T-cell (primary cell): ENCODE measurements at regions not wholly inside any gene's neighbourhood (a gene's known extent, or its start where the extent isn't known, plus 50 kb on each side); places are given as distances from the start of the nearest gene placed in this dataset.
"Not testable (repeated sequence)": the region's sequence is repeated elsewhere in the genome, so short reads cannot be mapped to it uniquely, and the experiment has no call there.

ENCODE experiments used
- ATAC-seq, 4 experiments: fragments of 200-7000 bp in 3 of 4; fragments of 150-1000 bp in 1 of 4; cut with Tn5 transposase; replicated peaks in 1 of 4; 1 replicate in 3 of 4; 2 replicates in 1 of 4; pipeline ENCODE4 v1.10.0; 2021; ENCODE audit warnings: moderate library complexity in 3 of 4, mild to moderate bottlenecking in 2 of 4, moderate number of reproducible peaks in 1 of 4
- CTCF ChIA-PET, 2 donors: fragments of 300-600 bp; sonication (Branson Sonifier 250); formaldehyde crosslinking; loops; one replicate each; lab custom pipeline; 2022; ENCODE audit warnings: antibody characterized with exemption in 2 of 2; lab: Charles Lee
- POLR2A ChIA-PET, 2 donors: fragments of 300-600 bp; sonication (Branson Sonifier 250); formaldehyde crosslinking; loops; one replicate each; lab custom pipeline; 2022; ENCODE audit warnings: antibody characterized with exemption in 2 of 2; lab: Charles Lee
- DNase-seq, 35 experiments: peaks; one replicate each; pipeline versions ENCODE4 v3.0.0 to v3.0.0-alpha.2; 2013 to 2023
- H3K27ac ChIP-seq: one replicate; pipeline ENCODE4 v1.5.1; 2013; ENCODE audit warnings: low read length
- H3K27me3 ChIP-seq, 2 experiments: replicated peaks in 1 of 2; 1 replicate in 1 of 2; 2 replicates in 1 of 2; pipeline versions ENCODE4 v1.6.1 to v1.7.0; 2013; ENCODE audit warnings: low read length in 1 of 2, mixed read lengths in 1 of 2; ENCODE audit not compliant: control insufficient read depth in 2 of 2, insufficient read depth in 2 of 2; ENCODE audit errors: extremely low read depth in 1 of 2
- H3K36me3 ChIP-seq, 2 donors: 1 replicate in 1 of 2; 2 replicates in 1 of 2; pipeline versions ENCODE4 v1.6.1 to v1.7.0; 2013; ENCODE audit warnings: low read length in 1 of 2; ENCODE audit not compliant: control insufficient read depth in 2 of 2, insufficient read depth in 1 of 2; ENCODE audit errors: extremely low read depth in 1 of 2
- H3K4me1 ChIP-seq, 2 experiments: 1 replicate in 1 of 2; 2 replicates in 1 of 2; pipeline versions ENCODE4 v1.6.1 to v1.7.0; 2013; ENCODE audit warnings: low read length in 2 of 2, mixed read lengths in 1 of 2; ENCODE audit not compliant: insufficient read depth in 2 of 2, control insufficient read depth in 1 of 2; ENCODE audit errors: extremely low read depth in 1 of 2
- H3K4me3 ChIP-seq, 2 donors: 1 replicate in 1 of 2; 2 replicates in 1 of 2; pipeline versions ENCODE4 v1.5.1 to v1.7.0; 2013; ENCODE audit warnings: mild to moderate bottlenecking in 2 of 2, low read length in 1 of 2, moderate library complexity in 1 of 2; ENCODE audit not compliant: control insufficient read depth in 1 of 2; ENCODE audit errors: extremely low read depth in 1 of 2
- H3K9me3 ChIP-seq: 2 replicates; pipeline ENCODE4 v1.7.0; 2013
- H3K27ac Mint-ChIP-seq, 2 donors: one replicate each; pipeline ENCODE4 v1.8.0; 2020 to 2021; ENCODE audit warnings: mild to moderate bottlenecking in 2 of 2, mixed read lengths in 2 of 2
- H3K27me3 Mint-ChIP-seq, 2 donors: one replicate each; pipeline ENCODE4 v1.8.0; 2021 to 2022; ENCODE audit warnings: mixed read lengths in 2 of 2
- H3K36me3 Mint-ChIP-seq: one replicate; pipeline ENCODE4 v1.8.0; 2021; ENCODE audit warnings: mixed read lengths
- H3K4me1 Mint-ChIP-seq, 3 donors: one replicate each; pipeline ENCODE4 v1.8.0; 2020 to 2022; ENCODE audit warnings: mixed read lengths in 3 of 3, mild to moderate bottlenecking in 1 of 3
- H3K4me3 Mint-ChIP-seq, 3 donors: one replicate each; pipeline ENCODE4 v1.8.0; 2020 to 2022; ENCODE audit warnings: mild to moderate bottlenecking in 3 of 3, mixed read lengths in 3 of 3, moderate library complexity in 3 of 3
- H3K9me3 Mint-ChIP-seq, 3 donors: one replicate each; pipeline ENCODE4 v1.8.0; 2020 to 2022; ENCODE audit warnings: mixed read lengths in 3 of 3
- WGBS: methylation state at CpG from one replicate; pipeline ENCODE4 v1.1.5; 2013; ENCODE audit warnings: missing lambda C conversion rate; ENCODE audit not compliant: insufficient coverage; 5-methylcytosine and 5-hydroxymethylcytosine counted together

DNA sequence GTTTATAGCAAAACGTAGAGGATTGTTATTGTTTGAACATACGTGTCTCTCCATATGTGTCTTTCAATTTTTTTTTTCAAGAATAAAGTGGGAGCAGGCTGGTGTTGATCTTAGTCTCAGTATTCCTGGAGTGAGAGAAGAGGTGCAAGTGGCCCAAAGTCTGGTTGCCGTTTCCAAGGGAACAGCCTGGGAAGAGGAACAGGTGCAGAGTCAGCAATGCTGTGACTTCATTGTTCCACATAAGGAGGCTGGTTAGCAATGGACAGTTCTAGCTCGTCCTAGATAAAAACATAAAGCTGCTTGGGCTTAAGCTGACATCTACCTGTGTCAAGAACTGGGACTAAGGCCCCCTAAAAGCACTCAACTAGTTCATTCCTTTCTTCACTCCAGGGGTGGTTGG is 626.6 kb upstream of the TPK1 start:
- no peaks in the 10 kb centered on the region for H3K9me3 ChIP-seq

DNA sequence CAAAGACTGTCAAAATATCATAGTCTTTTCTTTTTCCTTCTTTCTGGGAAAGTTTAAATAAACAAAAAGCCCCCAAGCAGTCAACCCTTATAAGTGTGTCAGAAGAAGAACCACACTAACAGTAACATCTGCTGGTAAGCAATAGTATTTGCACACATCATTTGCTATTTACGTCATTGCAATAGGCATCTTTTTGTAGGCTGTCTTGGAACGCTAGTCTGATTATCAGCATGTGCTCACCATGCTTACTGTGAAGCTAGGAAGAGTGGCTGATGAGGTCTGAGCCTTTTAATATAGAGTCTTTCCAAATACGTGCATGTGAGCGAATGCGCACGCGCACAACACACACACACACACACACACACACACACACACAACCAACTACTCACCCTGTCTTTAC is 599.0 kb upstream of the TPK1 start:
- no peak for ATAC-seq
- no peaks in the 10 kb centered on the region for H3K36me3 Mint-ChIP-seq
- CTCF ChIA-PET: no interaction called here
- no peaks in the 10 kb centered on the region for H3K27me3 ChIP-seq
- POLR2A ChIA-PET: no interaction called here
- H3K4me1 Mint-ChIP-seq: no peaks in the 10 kb centered on the region
- no peak overlapping the region for H3K27ac Mint-ChIP-seq
- 82% methylated on average over 5 of the region's 7 CpGs for WGBS
- peaks cover 0 to 13% (median 2%) of the 10 kb centered on the region in 3 donors for H3K9me3 Mint-ChIP-seq
- H3K27ac ChIP-seq: no peak overlapping the region
- H3K36me3 ChIP-seq: no peaks in the 10 kb centered on the region
- no peak overlapping the region for H3K4me3 Mint-ChIP-seq
- H3K4me1 ChIP-seq: no peaks in the 10 kb centered on the region
- no peak for DNase-seq
- H3K9me3 ChIP-seq: no peaks in the 10 kb centered on the region
- H3K4me3 ChIP-seq: no peak overlapping the region
- no peaks in the 10 kb centered on the region for H3K27me3 Mint-ChIP-seq

More for the DNA sequence above, 626.6 kb upstream of the TPK1 start:
- POLR2A ChIA-PET: no interaction called here
- Histone ChIP-seq H3K4me3 (no peak overlapping the region), H3K4me1 (no peaks in the 10 kb centered on the region), H3K27me3 (no peaks in the 10 kb centered on the region), H3K36me3 (no peaks in the 10 kb centered on the region), H3K27ac (no peak overlapping the region)
- ATAC-seq: no peak
- CTCF ChIA-PET: no interaction called here
- H3K36me3 Mint-ChIP-seq: no peaks in the 10 kb centered on the region
- H3K27me3 Mint-ChIP-seq: no peaks in the 10 kb centered on the region
- no peaks in the 10 kb centered on the region for H3K4me1 Mint-ChIP-seq
- no peak overlapping the region for H3K4me3 Mint-ChIP-seq
- H3K9me3 Mint-ChIP-seq: peaks cover 11 to 13% (median 12%) of the 10 kb centered on the region in 3 donors
- H3K27ac Mint-ChIP-seq: no peak overlapping the region
- DNase-seq: no peak
- 69% methylated on average over 4 of the region's 4 CpGs for WGBS

DNA sequence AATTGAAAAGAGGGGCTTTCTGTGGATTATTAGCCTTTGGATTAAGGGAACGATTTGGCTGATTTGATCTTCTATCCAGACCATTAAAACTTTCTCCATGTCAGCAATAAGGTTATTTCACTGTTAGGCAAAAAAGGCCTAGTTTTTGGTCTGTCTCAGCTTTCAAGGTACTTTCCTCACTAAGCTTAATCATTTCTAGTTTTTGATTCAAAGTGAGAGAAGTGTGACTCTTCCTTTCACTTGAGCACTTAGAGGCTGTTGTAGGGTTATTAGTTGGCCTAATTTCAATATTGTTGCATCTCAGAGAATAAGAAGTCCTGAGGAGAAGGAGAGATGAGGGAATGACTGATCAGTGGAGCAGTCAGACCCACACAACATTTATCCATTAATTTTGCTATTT is 596.0 kb upstream of the TPK1 start:
- Mint-ChIP-seq H3K36me3 (no peaks in the 10 kb centered on the region), H3K4me1 (no peaks in the 10 kb centered on the region), H3K9me3 (peaks cover 5 to 14% (median 9%) of the 10 kb centered on the region in 3 donors), H3K27me3 (no peaks in the 10 kb centered on the region), H3K4me3 (no peak overlapping the region), H3K27ac (no peak overlapping the region)
- CTCF ChIA-PET: no interaction called here
- POLR2A ChIA-PET: no interaction called here
- H3K9me3 ChIP-seq: peaks cover 2% of the 10 kb centered on the region
- no peaks in the 10 kb centered on the region for H3K4me1 ChIP-seq
- no peak overlapping the region for H3K4me3 ChIP-seq
- ATAC-seq (no peak), DNase-seq (no peak)
- H3K27ac ChIP-seq: no peak overlapping the region
- no CpG with 5 or more reads among the region's 1 CpG for WGBS
- no peaks in the 10 kb centered on the region for H3K36me3 ChIP-seq
- no peaks in the 10 kb centered on the region for H3K27me3 ChIP-seq

DNA sequence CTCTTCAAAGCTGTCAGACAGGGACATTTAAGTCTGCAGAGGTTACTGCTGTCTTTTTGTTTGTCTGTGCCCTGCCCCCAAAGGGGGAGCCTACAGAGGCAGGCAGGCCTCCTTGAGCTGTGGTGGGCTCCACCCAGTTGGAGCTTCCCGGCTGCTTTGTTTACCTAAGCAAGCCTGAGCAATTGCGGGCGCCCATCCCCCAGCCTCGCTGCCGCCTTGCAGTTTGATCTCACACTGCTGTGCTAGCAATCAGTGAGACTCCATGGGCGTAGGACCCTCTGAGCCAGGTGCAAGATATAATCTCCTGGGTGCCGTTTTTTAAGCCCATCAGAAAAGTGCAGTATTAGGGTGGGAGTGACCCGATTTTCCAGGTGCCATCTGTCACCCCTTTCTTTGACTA is 582.6 kb upstream of the TPK1 start:
- H3K4me1 ChIP-seq, H3K4me3 Mint-ChIP-seq, H3K36me3 ChIP-seq, H3K36me3 Mint-ChIP-seq, ATAC-seq, H3K27ac ChIP-seq, H3K4me1 Mint-ChIP-seq, H3K27me3 ChIP-seq, H3K27me3 Mint-ChIP-seq, DNase-seq, H3K4me3 ChIP-seq, POLR2A ChIA-PET, H3K27ac Mint-ChIP-seq, CTCF ChIA-PET, H3K9me3 ChIP-seq: not testable (repeated sequence)
- WGBS: 95% methylated on average over 4 of the region's 8 CpGs
- H3K9me3 Mint-ChIP-seq: peaks cover 4 to 14% (median 9%) of the 10 kb centered on the region in 3 donors

DNA sequence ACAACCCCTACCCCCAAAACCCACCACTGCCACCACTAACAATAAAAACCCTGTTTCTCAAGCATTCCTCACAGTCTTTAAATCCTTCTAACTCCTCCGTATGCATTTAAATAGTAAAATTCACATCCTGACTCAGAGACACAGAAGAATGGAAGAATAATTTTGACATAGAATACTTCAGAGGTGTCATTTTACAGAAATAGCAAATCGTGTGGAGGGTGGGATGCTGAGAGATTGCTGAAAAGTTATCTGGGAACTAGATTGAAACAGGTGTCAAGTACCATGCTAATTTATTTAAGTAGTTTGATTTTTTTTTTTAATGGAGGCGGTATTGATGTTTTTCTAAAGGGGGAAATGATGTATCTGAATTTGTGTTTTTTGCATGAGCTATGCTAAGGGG is 575.2 kb upstream of the TPK1 start:
- H3K36me3 Mint-ChIP-seq: no peaks in the 10 kb centered on the region
- H3K4me1 Mint-ChIP-seq: no peaks in the 10 kb centered on the region
- no peak overlapping the region for H3K27ac Mint-ChIP-seq
- no peak overlapping the region for H3K27ac ChIP-seq
- H3K9me3 Mint-ChIP-seq: peaks cover 3 to 17% (median 4%) of the 10 kb centered on the region in 3 donors
- ChIA-PET CTCF (no interaction called here), POLR2A (no interaction called here)
- H3K4me1 ChIP-seq: no peaks in the 10 kb centered on the region
- no peaks in the 10 kb centered on the region for H3K9me3 ChIP-seq
- H3K4me3 ChIP-seq: no peak overlapping the region
- no peaks in the 10 kb centered on the region for H3K27me3 Mint-ChIP-seq
- DNase-seq (no peak), ATAC-seq (no peak)
- no peaks in the 10 kb centered on the region for H3K36me3 ChIP-seq
- no peak overlapping the region for H3K4me3 Mint-ChIP-seq
- no peaks in the 10 kb centered on the region for H3K27me3 ChIP-seq
- WGBS: 10% methylated on average over 1 of the region's 3 CpGs

DNA sequence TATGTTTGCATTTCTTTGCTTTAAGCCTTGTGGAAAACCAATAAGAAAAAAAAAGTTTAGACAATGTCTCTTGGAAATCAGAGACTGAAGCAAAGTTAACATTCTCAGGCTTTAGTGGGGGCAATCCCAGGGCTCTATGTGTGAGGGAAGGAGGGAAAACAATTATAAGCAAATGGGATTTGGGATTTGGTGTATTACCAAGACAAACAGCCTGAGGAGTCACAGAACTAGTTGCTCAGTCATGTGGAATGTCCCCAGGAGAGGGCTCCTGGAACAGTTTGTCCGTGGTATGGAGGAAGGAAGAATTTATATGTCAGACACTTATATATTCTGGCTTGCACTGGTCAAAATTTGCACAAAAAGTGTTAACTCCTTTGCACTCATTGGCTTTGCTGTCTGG is 562.9 kb upstream of the TPK1 start:
- H3K4me3 Mint-ChIP-seq: no peak overlapping the region
- Histone ChIP-seq H3K4me3 (no peak overlapping the region), H3K27ac (no peak overlapping the region), H3K4me1 (no peaks in the 10 kb centered on the region), H3K9me3 (no peaks in the 10 kb centered on the region), H3K36me3 (no peaks in the 10 kb centered on the region), H3K27me3 (no peaks in the 10 kb centered on the region)
- no peaks in the 10 kb centered on the region for H3K36me3 Mint-ChIP-seq
- ChIA-PET CTCF (no interaction called here), POLR2A (interaction anchor here in 1 of 2 donors (0.7 kb wide), 1 partner anchor 1226 kb away, joined by 4 read pairs; no protein-coding TSS in a partner anchor)
- no peaks in the 10 kb centered on the region for H3K27me3 Mint-ChIP-seq
- no peak overlapping the region for H3K27ac Mint-ChIP-seq
- peaks cover 12 to 24% (median 15%) of the 10 kb centered on the region in 3 donors for H3K9me3 Mint-ChIP-seq
- no peak for DNase-seq
- 80% methylated on average over 1 of the region's 1 CpG for WGBS
- no peaks in the 10 kb centered on the region for H3K4me1 Mint-ChIP-seq
- no peak for ATAC-seq

DNA sequence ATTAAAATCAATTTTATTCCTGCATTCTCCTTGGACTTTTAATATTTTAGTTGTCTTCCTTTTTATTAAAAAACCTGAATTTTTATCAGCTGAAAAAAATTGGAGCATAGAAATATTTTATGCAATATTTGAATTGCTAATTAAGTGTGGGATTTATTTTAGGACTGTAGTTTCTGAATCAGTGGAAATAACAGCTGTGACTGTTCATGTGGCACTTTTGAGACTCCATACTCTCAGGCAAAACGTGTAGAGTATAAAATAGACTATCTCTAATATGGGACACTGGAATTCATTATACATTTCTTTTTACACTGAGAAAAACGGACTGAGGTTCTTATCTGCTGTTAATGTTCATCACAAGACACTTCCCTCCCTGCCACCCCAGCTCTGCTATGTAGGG is 558.3 kb upstream of the TPK1 start:
- CTCF ChIA-PET: no interaction called here
- Mint-ChIP-seq H3K27me3 (no peaks in the 10 kb centered on the region), H3K4me3 (no peak overlapping the region), H3K9me3 (peaks cover 4 to 12% (median 4%) of the 10 kb centered on the region in 3 donors), H3K4me1 (no peaks in the 10 kb centered on the region), H3K36me3 (no peaks in the 10 kb centered on the region), H3K27ac (no peak overlapping the region)
- no peaks in the 10 kb centered on the region for H3K4me1 ChIP-seq
- H3K36me3 ChIP-seq: no peaks in the 10 kb centered on the region
- WGBS: no CpG with 5 or more reads among the region's 2 CpGs
- no peak overlapping the region for H3K27ac ChIP-seq
- ATAC-seq: no peak
- H3K27me3 ChIP-seq: no peaks in the 10 kb centered on the region
- POLR2A ChIA-PET: no interaction called here
- H3K9me3 ChIP-seq: no peaks in the 10 kb centered on the region
- DNase-seq: no peak
- H3K4me3 ChIP-seq: no peak overlapping the region
